Left ventricle myocardium superior (tissue), 1 donor: ENCODE measurements at regions not wholly inside any gene's neighbourhood (a gene's known extent, or its start where the extent isn't known, plus 50 kb on each side); places are given as distances from the start of the nearest gene placed in this dataset.
"Not testable (repeated sequence)": the region's sequence is repeated elsewhere in the genome, so short reads cannot be mapped to it uniquely, and the experiment has no call there.

ENCODE experiments used
- ATAC-seq: fragments of 200-7000 bp; cut with Tn5 transposase; one replicate; pipeline ENCODE4 v1.9.1; 2020; ENCODE audit warnings: mild to moderate bottlenecking, moderate library complexity
- DNase-seq: peaks from one replicate; pipeline ENCODE4 v3.0.0-alpha.2; 2020
- intact Hi-C: fragments of 100-400 bp; cut with micrococcal nuclease; formaldehyde crosslinking; loops from one replicate; pipeline ENCODE4 v1.11.0; 2022
- donor health status: DM: no; HTN: yes; CAD: no; lungs with severe emphysema.

DNA sequence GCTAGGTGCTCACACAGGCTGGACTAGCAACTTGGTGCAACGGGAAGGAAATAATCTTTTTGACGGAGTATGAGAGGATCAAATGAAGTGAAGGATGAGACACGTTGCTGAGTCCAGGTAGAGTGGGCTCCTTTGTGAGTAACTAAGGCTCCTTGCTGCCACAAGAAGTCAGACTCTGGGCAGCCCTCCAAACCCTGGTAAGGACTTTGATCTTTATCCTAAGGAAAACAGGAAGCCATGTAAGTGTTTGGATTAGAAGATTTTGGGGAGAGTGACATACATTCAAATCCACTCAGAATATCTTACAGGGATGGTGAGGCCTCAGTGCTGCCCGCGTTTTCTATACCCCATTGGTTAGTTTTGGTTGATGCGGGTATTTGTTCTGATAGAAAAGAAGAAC, 155.9 kb upstream of the RAG2 start:
- no peak for DNase-seq
- ATAC-seq: no peak
- intact Hi-C loops: no loop called here

DNA sequence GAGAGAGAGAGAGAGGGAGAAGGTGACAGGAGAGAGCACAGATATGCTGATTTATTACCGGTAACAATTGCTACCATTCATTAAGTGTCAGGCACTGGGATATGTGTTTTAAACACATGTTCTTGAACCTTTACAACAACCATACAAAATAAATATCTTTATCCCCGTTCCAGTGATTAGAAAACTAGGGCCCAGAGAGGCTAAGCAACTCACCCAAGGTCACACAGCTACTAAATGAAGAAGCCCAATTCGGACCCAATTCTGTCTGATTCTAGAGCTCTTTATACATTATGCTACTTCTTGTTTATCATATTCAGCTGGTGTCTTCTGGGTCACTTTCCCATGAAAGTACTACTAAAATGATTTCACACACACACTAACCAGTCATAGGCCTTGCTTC, 154.0 kb upstream of the RAG2 start:
- ATAC-seq: no peak
- DNase-seq: no peak
- intact Hi-C loops: no loop called here

DNA sequence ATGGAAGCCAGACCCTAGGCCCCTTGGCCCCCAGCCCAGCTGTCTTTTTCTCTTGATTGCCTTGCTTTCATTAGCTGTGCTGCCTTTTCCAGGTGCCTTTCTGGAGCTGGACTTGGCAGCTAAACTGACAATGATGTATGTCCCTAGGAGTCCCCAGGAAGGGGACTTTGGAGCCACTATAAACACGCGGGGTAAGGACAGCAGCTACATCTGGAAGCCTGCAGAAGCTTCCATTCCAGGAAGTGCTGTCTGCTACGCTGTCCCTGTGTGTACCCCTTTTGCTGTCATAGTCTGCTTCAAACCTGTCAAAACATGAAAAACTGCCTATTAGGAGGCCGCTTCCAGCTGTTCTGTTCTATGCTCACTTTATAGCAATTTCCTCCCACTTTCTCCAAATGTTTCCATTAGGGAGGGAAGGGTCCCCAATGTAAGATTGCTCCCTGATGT, 153.3 kb upstream of the RAG2 start:
- no peak for ATAC-seq
- intact Hi-C loops: no loop called here
- no peak for DNase-seq

DNA sequence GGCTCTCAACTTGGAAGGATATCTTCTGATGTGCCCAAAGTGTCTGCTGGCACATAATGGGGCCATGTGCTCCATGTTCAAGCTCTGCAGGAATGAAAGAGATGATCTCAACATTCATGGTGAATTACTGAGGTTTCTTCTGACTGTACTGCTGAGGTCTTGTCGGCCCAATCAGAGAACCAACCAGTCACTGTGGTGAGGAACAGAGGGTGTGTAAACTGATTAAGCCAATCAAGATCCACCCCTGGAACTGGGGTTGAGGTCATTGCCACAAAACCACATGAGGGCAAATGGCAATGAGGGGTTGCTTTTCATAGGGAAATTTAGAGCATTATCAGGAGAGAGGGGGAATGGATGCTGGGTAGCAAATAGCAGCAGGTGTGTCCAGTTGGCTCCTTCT, 152.3 kb upstream of the RAG2 start:
- ATAC-seq: no peak
- intact Hi-C loops: no loop called here
- DNase-seq: no peak

DNA sequence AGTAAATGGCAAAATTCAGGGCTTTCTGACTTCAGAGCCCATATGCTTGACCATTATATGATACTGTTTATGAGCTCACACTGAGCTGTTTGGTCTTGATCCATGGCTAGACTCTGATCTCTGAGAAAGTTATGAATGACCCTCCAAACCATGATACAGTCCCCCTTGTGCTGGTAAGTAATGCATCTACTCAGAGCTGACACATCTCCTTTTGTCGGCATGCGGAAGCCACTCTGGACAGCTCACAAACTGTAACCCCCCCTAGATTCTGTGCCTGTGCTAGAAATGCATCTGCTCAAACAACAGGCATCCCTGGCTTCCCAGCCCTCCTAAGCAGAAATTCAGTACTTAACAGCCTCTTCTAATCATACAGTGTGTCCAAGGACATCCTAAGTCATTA, 150.8 kb upstream of the RAG2 start:
- DNase-seq (no peak), ATAC-seq (no peak)
- intact Hi-C loops: loop anchor here (10.0 kb wide), 1 partner anchor 184 kb away; the partner anchor contains the start of gene RAG1

DNA sequence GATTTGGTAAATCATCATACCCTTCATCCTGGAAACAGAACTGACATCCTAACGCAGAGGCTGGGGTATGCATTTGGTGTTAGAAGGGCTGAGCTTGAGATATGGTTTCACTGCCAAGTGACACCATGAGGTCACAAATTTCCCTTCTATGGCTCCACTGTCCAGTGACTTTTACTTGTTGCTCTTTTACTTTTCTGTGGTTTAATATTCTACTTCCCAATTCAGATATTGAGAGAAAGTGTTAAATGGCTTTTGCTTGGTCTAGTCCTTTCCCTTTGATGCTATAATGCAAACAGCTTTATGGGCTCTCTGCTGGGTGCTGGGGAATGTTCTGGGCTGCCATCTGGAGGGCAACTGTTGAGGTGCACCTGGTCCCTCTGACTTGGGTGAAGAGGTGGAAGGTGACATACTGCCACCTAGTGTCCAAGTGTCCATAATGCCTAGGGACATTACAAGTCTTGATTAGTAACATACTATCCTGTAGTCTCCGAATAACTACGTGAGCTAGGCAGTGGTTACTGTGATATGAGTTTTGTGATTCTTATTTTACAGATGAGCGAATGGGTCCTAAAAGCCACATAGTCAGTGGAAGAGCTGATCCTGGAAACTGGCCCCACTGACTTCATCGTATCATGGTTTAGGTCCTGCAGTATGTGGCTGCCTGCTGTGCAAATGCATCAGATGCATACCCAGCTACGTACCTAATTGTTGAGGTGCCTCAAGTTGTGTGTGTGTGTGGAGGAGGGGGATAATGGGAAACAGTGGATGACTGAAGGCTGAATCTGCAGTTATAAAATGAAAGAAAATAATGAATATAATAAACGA, 149.1 kb upstream of the RAG2 start:
- DNase-seq (peak; percentile 88), ATAC-seq (peak; percentile 98)
- intact Hi-C loops: loop anchor here (10.0 kb wide), 1 partner anchor 182 kb away; the partner anchor contains the start of gene RAG1

DNA sequence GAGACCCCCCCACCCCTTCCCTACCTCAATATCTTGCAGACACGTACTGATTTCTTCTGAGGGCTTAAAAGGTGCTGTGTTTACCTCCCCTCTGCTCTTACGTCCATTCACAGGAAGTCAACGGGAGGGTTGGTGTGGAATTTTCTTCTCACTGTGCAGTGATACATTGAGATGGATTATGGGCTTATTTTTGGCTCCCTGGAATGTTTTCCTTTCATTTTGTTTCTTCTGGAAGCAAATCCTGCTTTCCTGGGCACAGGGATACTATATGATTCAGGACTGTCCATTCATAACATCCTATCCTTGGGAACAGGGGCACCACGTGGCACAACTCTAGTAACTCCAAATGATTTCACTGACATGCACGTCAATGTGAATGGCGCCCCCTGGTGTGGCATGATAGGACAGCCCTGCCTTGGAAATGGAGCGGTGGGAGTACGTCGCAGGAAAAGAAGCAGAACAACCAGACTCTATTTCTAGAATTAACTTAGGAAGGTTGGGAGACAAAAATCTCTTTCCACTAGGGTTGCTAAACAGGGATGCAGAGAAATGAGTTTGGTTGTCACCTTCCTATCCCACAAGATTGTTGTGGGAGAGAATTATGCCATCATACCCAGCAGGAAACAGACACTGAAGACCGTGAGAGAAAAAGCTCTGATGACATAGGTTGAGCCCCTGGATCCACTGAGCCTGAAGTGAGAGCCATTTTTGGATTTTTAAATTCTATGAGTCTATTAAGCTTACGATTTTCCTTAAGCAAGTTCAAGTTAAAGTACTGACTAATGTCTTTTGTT, 146.5 kb upstream of the RAG2 start:
- intact Hi-C loops: loop anchor here (5.0 to 10.0 kb wide), 2 partner anchors 42 to 180 kb away; partner anchors contain the start of gene RAG1
- peak; percentile 69 for ATAC-seq

DNA sequence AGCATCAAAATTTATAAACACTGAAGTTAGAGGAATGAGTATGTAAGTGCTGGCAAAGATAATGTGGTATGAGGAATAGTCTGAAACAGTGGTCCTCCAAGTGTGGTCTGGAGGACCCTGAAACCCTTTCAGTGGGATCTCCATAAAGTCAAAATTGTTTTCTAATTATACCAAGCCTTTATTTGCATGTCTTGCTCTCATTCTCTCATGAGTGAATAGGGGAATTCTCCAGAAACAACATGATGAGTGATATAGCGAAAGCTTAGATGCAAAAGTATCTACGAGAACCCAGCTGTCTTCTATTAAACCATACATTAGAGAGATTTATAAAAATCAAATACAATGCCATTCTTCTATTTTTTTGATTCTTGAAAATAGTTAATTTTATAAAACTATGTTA, 145.0 kb upstream of the RAG2 start:
- DNase-seq: no peak
- ATAC-seq: no peak
- intact Hi-C loops: loop anchor here (5.0 to 10.0 kb wide), 2 partner anchors 41 to 178 kb away; partner anchors contain the start of gene RAG1

More for the DNA sequence above, 146.5 kb upstream of the RAG2 start:
- peak; percentile 80 for DNase-seq

DNA sequence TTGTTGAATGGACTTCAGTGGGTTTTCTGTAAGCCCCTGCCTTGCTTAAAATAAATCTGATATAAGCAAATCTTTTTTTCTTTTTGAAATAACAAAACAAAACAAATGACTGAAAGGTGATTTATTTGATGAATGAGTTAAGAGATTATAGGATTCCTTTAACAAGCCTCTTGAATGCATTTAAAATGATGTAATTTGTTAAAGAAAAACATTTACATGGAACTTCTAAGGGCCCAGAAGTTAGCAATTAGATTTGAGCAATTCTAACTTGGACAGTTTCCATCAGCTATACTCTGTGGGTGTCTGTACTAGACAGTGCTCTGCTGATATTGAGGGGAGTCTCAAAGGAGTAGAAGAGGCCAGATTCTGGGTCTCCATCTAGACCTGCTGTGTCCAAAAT, 143.5 kb upstream of the RAG2 start:
- intact Hi-C loops: loop anchor here (5.0 to 10.0 kb wide), 2 partner anchors 39 to 177 kb away; partner anchors contain the start of gene RAG1
- DNase-seq (no peak), ATAC-seq (no peak)

DNA sequence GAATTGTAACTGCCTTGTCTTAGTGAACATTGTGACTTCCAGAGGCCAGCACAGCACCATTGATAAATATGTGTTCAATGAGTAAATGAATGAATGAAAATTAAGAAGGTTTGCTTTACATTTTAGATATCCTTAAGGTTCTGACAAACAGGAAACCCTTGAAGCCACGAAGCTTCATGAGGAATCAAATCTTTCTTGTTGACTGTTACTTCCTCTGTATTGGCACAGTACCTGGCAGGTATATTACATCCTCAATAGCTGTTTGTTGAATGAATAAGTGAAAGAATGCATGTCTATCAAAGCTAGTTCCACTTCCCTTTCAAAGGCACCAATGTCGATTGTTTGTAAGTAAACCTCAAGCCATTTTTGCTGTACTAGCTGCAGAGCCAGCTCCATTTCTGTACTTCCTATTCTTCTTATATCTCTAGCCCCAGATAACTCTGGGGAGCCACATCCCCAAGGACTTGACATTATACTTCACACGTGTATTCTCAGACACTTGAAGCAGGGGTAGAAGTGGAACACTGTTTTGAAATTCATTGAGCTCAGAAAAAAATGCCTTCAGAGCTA, 140.3 kb upstream of the RAG2 start:
- DNase-seq (no peak), ATAC-seq (no peak)
- intact Hi-C loops: no loop called here

DNA sequence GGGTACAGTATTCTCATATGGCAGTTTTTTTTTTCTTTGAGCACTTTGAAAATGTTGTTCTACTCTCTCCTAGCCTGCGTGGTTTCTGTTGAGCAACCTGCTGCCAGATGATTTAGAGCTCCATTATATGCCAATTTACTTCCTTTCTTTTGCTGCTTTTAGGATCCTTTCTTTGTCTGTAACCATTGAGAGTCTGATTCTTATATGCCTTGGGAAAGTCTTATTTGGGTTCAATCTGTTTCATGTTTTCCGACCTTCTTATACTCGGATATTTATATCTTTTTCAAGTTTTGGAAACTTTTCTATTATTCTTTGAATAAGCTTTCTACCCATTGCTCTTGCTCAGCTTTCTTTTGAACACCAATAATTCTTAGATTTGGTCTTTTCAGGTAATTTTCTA, 138.1 kb upstream of the RAG2 start:
- intact Hi-C loops: no loop called here
- DNase-seq: no peak
- no peak for ATAC-seq

DNA sequence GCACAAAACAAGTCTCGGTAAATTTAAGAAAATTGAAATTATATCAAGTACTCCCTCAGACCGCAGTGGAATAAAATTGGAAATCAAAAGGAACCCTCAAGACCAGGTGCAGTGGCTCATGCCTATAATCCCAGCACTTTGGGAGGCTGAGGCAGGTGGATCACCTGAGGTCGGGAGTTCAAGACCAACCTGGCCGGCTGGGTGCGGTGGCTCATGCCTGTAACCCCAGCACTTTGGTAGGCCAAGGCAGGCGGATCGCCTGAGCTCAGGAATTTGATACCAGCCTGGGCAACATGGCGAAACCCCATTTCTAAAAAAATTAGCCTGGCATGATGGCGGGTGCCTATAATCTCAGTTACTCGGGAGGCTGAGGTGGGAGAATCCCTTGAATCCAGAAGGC, 135.7 kb upstream of the RAG2 start:
- intact Hi-C loops: not testable (repeated sequence)

DNA sequence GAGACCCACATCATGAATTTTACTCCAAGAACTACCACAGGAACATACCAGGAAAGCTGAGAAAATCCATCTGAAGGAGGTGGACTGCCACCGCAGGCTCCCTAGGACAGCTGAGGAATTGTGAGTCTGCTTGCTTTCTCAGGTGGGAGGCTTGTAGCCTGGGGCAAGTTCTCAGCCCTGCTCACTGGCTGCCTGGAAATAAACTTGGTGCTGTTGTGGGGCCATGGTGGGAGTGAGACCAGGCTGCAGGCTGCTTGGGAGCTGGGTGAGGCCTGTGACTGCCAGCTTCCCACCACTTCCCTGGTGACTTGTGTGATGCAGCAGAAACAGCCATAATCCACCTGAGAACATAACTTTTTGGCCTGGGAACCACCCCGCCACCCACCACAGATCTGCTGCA, 132.7 kb upstream of the RAG2 start:
- ATAC-seq: no peak
- DNase-seq: no peak
- intact Hi-C loops: no loop called here

More for the DNA sequence above, 135.7 kb upstream of the RAG2 start:
- not testable (repeated sequence) for DNase-seq, ATAC-seq

DNA sequence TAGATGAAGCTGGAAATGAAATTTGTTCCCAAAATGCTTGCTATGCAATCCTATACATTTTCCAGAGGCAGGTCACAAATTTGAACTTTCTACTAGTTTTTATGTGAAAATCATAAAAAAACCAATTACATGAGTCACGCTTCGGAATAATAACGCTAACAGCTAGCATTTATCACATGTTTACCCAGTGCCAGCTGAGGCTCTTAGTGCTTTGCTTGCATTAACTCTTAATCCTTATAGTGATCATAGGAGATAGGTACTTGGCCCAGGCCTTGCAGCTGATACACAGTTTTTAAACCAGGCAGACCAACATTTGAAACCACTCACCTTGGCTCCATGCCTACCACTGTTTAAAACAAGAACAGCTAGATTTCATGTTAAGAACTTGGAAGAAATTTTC, 131.8 kb upstream of the RAG2 start:
- ATAC-seq (no peak), DNase-seq (no peak)
- intact Hi-C loops: no loop called here

DNA sequence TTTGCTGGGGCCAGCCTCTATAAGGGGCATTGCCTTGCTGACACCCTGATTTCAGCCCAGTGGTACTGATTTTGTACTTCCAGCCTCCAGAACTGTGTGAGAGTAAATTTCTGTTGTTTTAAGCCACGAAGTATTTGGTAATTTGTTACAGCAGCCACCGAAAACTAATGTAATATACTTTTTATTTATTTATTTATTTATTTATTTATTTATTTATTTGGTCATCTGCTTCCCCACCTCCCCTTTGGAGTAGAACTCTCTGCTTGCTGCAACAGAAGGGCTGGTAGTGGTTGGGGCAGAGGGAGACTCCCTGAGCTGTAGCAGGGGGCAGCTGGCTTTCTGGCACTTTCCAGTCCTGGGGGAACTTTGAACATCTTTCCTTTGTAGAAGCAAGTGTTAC, 128.4 kb upstream of the RAG2 start:
- intact Hi-C loops: no loop called here
- DNase-seq: no peak
- ATAC-seq: no peak

DNA sequence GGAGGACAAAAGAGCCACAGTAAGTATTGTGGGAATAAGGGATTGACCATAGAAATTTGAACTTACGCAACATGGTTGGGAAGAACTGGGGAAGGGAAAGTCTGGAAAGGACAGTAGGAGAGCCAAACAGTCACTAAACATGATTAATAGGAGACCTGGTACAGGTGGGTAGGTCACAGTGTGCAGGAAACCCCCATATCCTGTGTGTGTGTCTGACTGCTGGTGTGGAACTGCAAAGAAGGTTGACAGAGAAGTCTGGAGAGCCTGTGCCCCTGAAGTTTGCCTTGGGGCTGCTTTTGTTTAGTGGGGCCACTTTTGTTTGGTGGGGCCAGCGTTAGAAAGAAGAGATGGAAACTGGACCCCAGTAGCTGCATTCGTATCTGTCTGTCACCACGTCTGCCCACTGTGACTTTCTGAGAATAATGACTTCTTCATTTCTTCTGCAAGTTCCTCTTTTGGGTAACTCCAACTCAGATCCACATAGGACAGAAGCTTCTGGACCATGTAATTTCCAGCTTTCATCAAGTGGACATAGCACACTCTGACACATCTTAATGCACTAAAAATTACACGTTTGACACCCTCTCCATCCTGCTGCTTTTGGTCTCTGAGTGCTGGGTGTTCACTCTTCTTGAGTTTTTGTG, 126.8 kb upstream of the RAG2 start:
- ATAC-seq (peak; percentile 26), DNase-seq (no peak)
- intact Hi-C loops: no loop called here

DNA sequence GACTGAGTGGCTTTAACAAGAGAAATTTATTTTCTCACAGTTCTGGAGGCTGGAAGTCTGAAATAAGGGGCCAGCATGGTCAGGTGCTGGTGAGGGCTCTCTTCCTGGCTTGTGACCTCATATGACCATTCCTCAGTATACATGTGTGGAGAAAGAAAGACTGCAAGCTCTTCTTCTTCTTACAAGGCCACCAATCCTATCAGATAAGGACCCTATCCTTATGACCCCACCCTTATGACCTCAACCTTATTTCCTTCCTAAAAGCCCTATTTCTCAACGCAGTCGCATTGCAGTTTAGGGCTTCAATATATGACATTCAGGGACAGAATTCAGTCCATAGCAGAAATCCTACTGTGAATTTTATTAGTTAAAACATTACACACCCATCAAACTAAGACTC, 124.4 kb upstream of the RAG2 start:
- intact Hi-C loops: no loop called here
- ATAC-seq (no peak), DNase-seq (no peak)

DNA sequence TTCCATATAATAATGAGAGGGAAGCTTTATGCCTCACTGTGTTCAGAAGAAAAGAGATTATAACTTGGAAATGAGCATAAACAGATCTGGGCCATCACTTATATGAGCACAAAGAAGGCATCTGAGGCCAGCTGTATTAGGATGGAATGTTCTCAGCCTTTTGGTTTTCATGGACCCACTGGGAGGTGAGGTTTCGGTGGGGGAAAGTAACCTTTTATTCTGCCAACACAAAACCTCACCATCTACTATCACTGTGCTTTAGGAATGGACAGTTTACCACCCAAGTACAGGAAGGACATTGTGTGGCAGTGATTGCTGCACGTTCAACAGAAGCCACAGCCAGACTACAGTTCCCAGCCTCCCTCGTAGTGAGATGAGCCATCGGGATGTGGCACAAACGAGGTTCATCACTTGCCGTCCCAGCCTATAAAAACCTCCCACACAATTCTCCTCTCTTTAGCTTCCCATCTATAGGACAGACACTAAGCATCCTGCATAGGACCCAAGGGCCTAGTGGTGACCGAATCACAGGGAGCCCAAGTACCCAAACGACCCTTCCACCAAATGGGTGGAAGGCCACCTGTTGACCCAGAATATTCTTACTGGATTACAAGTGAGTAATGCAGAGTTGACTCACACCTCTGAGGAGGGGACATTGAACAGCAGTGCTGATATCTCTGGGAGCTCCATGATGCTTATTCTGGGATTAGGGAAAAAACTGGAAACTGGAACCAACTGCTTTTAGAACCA, 121.5 kb upstream of the RAG2 start:
- no peak for DNase-seq
- intact Hi-C loops: no loop called here
- ATAC-seq: no peak

DNA sequence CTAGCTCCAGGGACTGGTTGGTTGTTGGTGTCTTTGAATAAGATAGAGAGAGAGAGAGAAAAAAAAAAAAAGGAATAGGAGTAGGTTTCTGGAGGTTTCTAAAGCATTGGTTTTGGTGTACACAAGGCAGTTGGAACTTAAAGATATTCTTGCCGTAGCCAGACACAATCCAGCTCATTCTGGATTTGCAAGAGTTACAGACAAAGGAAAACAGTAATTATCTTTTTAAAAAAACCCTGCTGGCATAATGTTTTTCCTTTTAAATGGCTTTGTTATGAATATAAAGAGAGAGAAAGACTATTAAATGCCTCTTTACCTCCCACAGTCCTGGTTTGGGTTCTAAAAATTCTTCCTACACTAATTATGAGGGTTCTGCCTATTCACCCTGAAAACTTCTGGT, 120.4 kb upstream of the RAG2 start:
- DNase-seq (no peak), ATAC-seq (no peak)
- intact Hi-C loops: no loop called here
